GM12874 (cell line): ENCODE measurements at regions not wholly inside any gene's neighbourhood (a gene's known extent, or its start where the extent isn't known, plus 50 kb on each side); places are given as distances from the start of the nearest gene placed in this dataset.

Experiments used
- CTCF ChIP-seq: IDR thresholded peaks from 2 replicates; pipeline ENCODE4 v1.5.1; 2011; ENCODE audit warnings: low read depth, mild to moderate bottlenecking, control low read depth, low read length, moderate library complexity; ENCODE audit not compliant: insufficient read depth

- no peak for TF ChIP-seq CTCF
Measured at GRCh38 chr2:103823847-103824246, 1030.1 kb upstream of the POU3F3 start.

GRCh38 chr2:103847276-103847675 is 1006.6 kb upstream of the POU3F3 start:
- no peak for TF ChIP-seq CTCF

- no peak for TF ChIP-seq CTCF
Measured at GRCh38 chr2:103859238-103859637, 994.7 kb upstream of the POU3F3 start.

GRCh38 chr2:103860016-103860415 is 993.9 kb upstream of the POU3F3 start:
- TF ChIP-seq CTCF: no peak

GRCh38 chr2:103868396-103868795 is 985.5 kb upstream of the POU3F3 start:
- TF ChIP-seq CTCF: no peak

- TF ChIP-seq CTCF: no peak
Measured at GRCh38 chr2:103873716-103874351, 980.1 kb upstream of the POU3F3 start.

- no peak for TF ChIP-seq CTCF
Measured at GRCh38 chr2:103875131-103875530, 978.8 kb upstream of the POU3F3 start.
